ENCODE measurements at regions not wholly inside any gene's neighbourhood (a gene's known extent, or its start where the extent isn't known, plus 50 kb on each side); places are given as distances from the start of the nearest gene placed in this dataset.
"Not testable (repeated sequence)": the region's sequence is repeated elsewhere in the genome, so short reads cannot be mapped to it uniquely, and the experiment has no call there.

GRCh38 chr14:100421756-100422470 is 98.8 kb downstream of the SLC25A47 start:
- no peak for DNase-seq (ENCODE audit: low read depth)

- no peak for DNase-seq (ENCODE audit: low read depth)
These were observed 99.6 kb downstream of the SLC25A47 start for GRCh38 chr14:100422556-100423316.

- DNase-seq (ENCODE audit: low read depth), result no peak
These were observed 100.3 kb downstream of the SLC25A47 start for GRCh38 chr14:100423317-100424010.

GRCh38 chr14:100424504-100425428 is 101.6 kb downstream of the SLC25A47 start:
- DNase-seq (ENCODE audit: low read depth), result no peak

GRCh38 chr14:100425429-100425827 is 102.3 kb downstream of the SLC25A47 start:
- no peak for DNase-seq (ENCODE audit: low read depth)

- DNase-seq (ENCODE audit: low read depth), result no peak
These were observed 103.2 kb downstream of the SLC25A47 start for GRCh38 chr14:100426314-100426713.

- no peak for DNase-seq (ENCODE audit: low read depth)
These were observed 104.0 kb downstream of the SLC25A47 start for GRCh38 chr14:100427166-100427565.

GRCh38 chr14:100428727-100429126 is 105.6 kb downstream of the SLC25A47 start:
- DNase-seq (ENCODE audit: low read depth), result no peak

- DNase-seq (ENCODE audit: low read depth), result no peak
These were observed 106.4 kb downstream of the SLC25A47 start for GRCh38 chr14:100429537-100429936.

- DNase-seq (ENCODE audit: low read depth), result no peak
These were observed 107.4 kb downstream of the SLC25A47 start for GRCh38 chr14:100430571-100430970.

- not testable (repeated sequence) for DNase-seq (ENCODE audit: low read depth)
These were observed 108.3 kb downstream of the SLC25A47 start for GRCh38 chr14:100431461-100431860.

- no peak for DNase-seq (ENCODE audit: low read depth)
These were observed 109.7 kb downstream of the SLC25A47 start for GRCh38 chr14:100432652-100433427.

- DNase-seq (ENCODE audit: low read depth), result no peak
These were observed 110.3 kb downstream of the SLC25A47 start for GRCh38 chr14:100433428-100433814.

GRCh38 chr14:100434033-100434601 is 111.0 kb downstream of the SLC25A47 start:
- no peak for DNase-seq (ENCODE audit: low read depth)

GRCh38 chr14:100434911-100435438 is 111.8 kb downstream of the SLC25A47 start:
- DNase-seq (ENCODE audit: low read depth), result no peak

- no peak for DNase-seq (ENCODE audit: low read depth)
These were observed 112.3 kb downstream of the SLC25A47 start for GRCh38 chr14:100435459-100435858.

- DNase-seq (ENCODE audit: low read depth), result no peak
These were observed 113.7 kb downstream of the SLC25A47 start for GRCh38 chr14:100436745-100437406.

- no peak for DNase-seq (ENCODE audit: low read depth)
These were observed 115.1 kb downstream of the SLC25A47 start for GRCh38 chr14:100438271-100438670.

- no peak for DNase-seq (ENCODE audit: low read depth)
These were observed 115.8 kb downstream of the SLC25A47 start for GRCh38 chr14:100438678-100439592.
